PC-9 (cell line): ENCODE measurements at regions not wholly inside any gene's neighbourhood (a gene's known extent, or its start where the extent isn't known, plus 50 kb on each side); places are given as distances from the start of the nearest gene placed in this dataset.

Experiments used
- EZH2 ChIP-seq: fragments of 200-600 bp; sonication (generic); IDR thresholded peaks from 2 replicates; pipeline ENCODE4 v1.8.0; 2017; ENCODE audit warnings: antibody characterized with exemption, low read depth
- TF ChIP-seq, protein P1 (sequence below): fragments of 200-600 bp; sonication (generic); conservative IDR thresholded peaks from 2 replicates; pipeline ENCODE4 v1.6.1; 2017; ENCODE audit warnings: mixed run types, antibody characterized with exemption, mild to moderate bottlenecking, moderate library complexity

- TF ChIP-seq, protein P1, sequence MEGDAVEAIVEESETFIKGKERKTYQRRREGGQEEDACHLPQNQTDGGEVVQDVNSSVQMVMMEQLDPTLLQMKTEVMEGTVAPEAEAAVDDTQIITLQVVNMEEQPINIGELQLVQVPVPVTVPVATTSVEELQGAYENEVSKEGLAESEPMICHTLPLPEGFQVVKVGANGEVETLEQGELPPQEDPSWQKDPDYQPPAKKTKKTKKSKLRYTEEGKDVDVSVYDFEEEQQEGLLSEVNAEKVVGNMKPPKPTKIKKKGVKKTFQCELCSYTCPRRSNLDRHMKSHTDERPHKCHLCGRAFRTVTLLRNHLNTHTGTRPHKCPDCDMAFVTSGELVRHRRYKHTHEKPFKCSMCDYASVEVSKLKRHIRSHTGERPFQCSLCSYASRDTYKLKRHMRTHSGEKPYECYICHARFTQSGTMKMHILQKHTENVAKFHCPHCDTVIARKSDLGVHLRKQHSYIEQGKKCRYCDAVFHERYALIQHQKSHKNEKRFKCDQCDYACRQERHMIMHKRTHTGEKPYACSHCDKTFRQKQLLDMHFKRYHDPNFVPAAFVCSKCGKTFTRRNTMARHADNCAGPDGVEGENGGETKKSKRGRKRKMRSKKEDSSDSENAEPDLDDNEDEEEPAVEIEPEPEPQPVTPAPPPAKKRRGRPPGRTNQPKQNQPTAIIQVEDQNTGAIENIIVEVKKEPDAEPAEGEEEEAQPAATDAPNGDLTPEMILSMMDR = no peak
- no peak for TF ChIP-seq EZH2
These were observed 72.8 kb upstream of the SEMA3C start for GRCh38 chr7:80991654-80992053.
